Endothelial cell of umbilical vein (primary cell): ENCODE measurements at regions not wholly inside any gene's neighbourhood (a gene's known extent, or its start where the extent isn't known, plus 50 kb on each side); places are given as distances from the start of the nearest gene placed in this dataset.

ENCODE experiments used
- BruUV-seq: library from RNA; stranded (reverse); fragments of 400-500 nt; replicated peaks from 2 replicates; lab custom pipeline; 2021; lab: Mats Ljungman, UMichigan
- CTCF ChIA-PET: fragments of 300-600, 350-600 bp; sonication (Branson Sonifier 250); formaldehyde crosslinking; loops from one replicate; lab custom pipeline; 2021; ENCODE audit warnings: antibody characterized with exemption, inconsistent platforms; lab: Charles Lee
- POLR2A ChIA-PET: fragments of 300-600, 350-600 bp; sonication (Branson Sonifier 250); formaldehyde crosslinking; loops from one replicate; lab custom pipeline; 2021; ENCODE audit warnings: antibody characterized with exemption, inconsistent platforms; lab: Charles Lee
- DNase-seq: peaks from one replicate; pipeline ENCODE4 v3.0.0-alpha.2; 2011; ENCODE audit warnings: low read depth, low spot score
- FAIRE-seq: peaks from 2 replicates; lab custom pipeline; 2011; peaks lifted over from hg19 to GRCh38; lab: Jason Lieb, UNC
- H2AFZ ChIP-seq: 2 replicates; pipeline ENCODE4 v1.6.0; 2012; ENCODE audit warnings: low read depth, low read length, control low read depth, inconsistent platforms
- H3K27ac ChIP-seq: 2 replicates; pipeline ENCODE4 v1.5.1; 2011; ENCODE audit warnings: low read depth, mild to moderate bottlenecking, control low read depth, low read length, moderate library complexity; ENCODE audit not compliant: insufficient read depth
- H3K27me3 ChIP-seq, 2 experiments: 2 replicates each; pipeline versions ENCODE4 v1.6.0 to v1.6.1; 2011; ENCODE audit warnings: low read length in 2 of 2, mixed read lengths in 1 of 2; ENCODE audit not compliant: control insufficient read depth in 2 of 2, insufficient read depth in 2 of 2
- H3K36me3 ChIP-seq, 2 experiments: 2 replicates in 1 of 2; 3 replicates in 1 of 2; pipeline ENCODE4 v1.5.1; 2011; ENCODE audit warnings: low read length in 2 of 2, mild to moderate bottlenecking in 1 of 2, moderate library complexity in 1 of 2; ENCODE audit not compliant: control insufficient read depth in 2 of 2, insufficient read depth in 2 of 2; ENCODE audit errors: extremely low read depth in 1 of 2
- H3K4me1 ChIP-seq: 3 replicates; pipeline ENCODE4 v1.5.1; 2011; ENCODE audit warnings: mild to moderate bottlenecking, low read length; ENCODE audit not compliant: control insufficient read depth, insufficient read depth; ENCODE audit errors: extremely low read depth
- H3K4me2 ChIP-seq: 2 replicates; pipeline ENCODE4 v1.6.1; 2011; ENCODE audit warnings: low read length, control low read depth, mixed read lengths; ENCODE audit not compliant: insufficient read depth
- H3K4me3 ChIP-seq, 3 experiments: fragments of 200-600 bp in 1 of 3; sonication (generic), shearing (Covaris generic) in 1 of 3; replicated peaks in 1 of 3; 2 replicates each; pipeline ENCODE4 v1.5.1; 2011 to 2016; ENCODE audit warnings: control low read depth in 3 of 3, low read length in 3 of 3, mild to moderate bottlenecking in 2 of 3, inconsistent platforms in 1 of 3, low read depth in 1 of 3, moderate library complexity in 1 of 3; ENCODE audit not compliant: insufficient read depth in 1 of 3
- H3K79me2 ChIP-seq: 2 replicates; pipeline ENCODE4 v1.6.0; 2012; ENCODE audit warnings: low read length, inconsistent platforms; ENCODE audit not compliant: control insufficient read depth, insufficient read depth
- H3K9ac ChIP-seq: replicated peaks from 2 replicates; pipeline ENCODE3; 2011; ENCODE audit warnings: low read length, control low read depth; ENCODE audit not compliant: insufficient read depth; ENCODE audit errors: extremely low read depth
- H3K9me1 ChIP-seq: replicated peaks from 3 replicates; pipeline ENCODE4 v1.6.0; 2011; ENCODE audit warnings: mild to moderate bottlenecking, low read length; ENCODE audit not compliant: control insufficient read depth, insufficient read depth; ENCODE audit errors: extremely low read depth
- H3K9me3 ChIP-seq: replicated peaks from 2 replicates; pipeline ENCODE4 v1.5.1; 2012; ENCODE audit warnings: low read length, inconsistent platforms; ENCODE audit not compliant: control insufficient read depth, insufficient read depth
- H4K20me1 ChIP-seq: replicated peaks from 2 replicates; pipeline ENCODE3; 2011; ENCODE audit warnings: mild to moderate bottlenecking, low read length; ENCODE audit not compliant: control insufficient read depth, insufficient read depth; ENCODE audit errors: extremely low read depth
- EZH2 ChIP-seq: IDR thresholded peaks from 2 replicates; pipeline ENCODE4 v1.6.1; 2012; ENCODE audit warnings: borderline replicate concordance, low read depth, mild to moderate bottlenecking, moderate library complexity, low read length, inconsistent platforms; ENCODE audit not compliant: severe bottlenecking
- FOS ChIP-seq: IDR thresholded peaks from 2 replicates; pipeline ENCODE4 v1.6.1; 2011; ENCODE audit warnings: mild to moderate bottlenecking, low read length, moderate library complexity, borderline replicate concordance; ENCODE audit not compliant: insufficient read depth
- GATA2 ChIP-seq: IDR thresholded peaks from 2 replicates; pipeline ENCODE4 v1.7.0; 2011; ENCODE audit warnings: low read depth, mild to moderate bottlenecking, moderate library complexity, mixed read lengths, low read length; ENCODE audit not compliant: insufficient read length, insufficient read depth
- JUN ChIP-seq: IDR thresholded peaks from 2 replicates; pipeline ENCODE4 v1.6.1; 2011; ENCODE audit warnings: borderline replicate concordance, low read depth; ENCODE audit not compliant: insufficient read length, insufficient read depth
- MYC ChIP-seq: IDR thresholded peaks from one replicate; pipeline ENCODE4 v1.6.1; 2011; ENCODE audit warnings: mild to moderate bottlenecking, low read depth, low read length
- POLR2A ChIP-seq: IDR thresholded peaks from 2 replicates; pipeline ENCODE4 v1.6.1; 2012; ENCODE audit warnings: low read depth, mild to moderate bottlenecking, control low read depth, low read length
- POLR2AphosphoS5 ChIP-seq: IDR thresholded peaks from 2 replicates; pipeline ENCODE4 v1.6.1; 2012; ENCODE audit warnings: low read depth, mild to moderate bottlenecking, control low read depth, low read length, moderate library complexity; ENCODE audit not compliant: insufficient read depth
- dilution Hi-C: fragments of 300-500 bp; cut with MboI; formaldehyde crosslinking; loops from one replicate; pipeline ENCODE4 v1.15.0; 2019; ENCODE audit warnings: low sequenced_read_pairs; ENCODE audit not compliant: extremely low pct_ligation_motif_present
- intact Hi-C: fragments of 100-400 bp; cut with micrococcal nuclease; formaldehyde crosslinking; loops from one replicate; pipeline ENCODE4 v1.10.0; 2022
- TF ChIP-seq, protein P1 (sequence below), 2 donors: IDR thresholded peaks; 1 replicate in 1 of 2; 2 replicates in 1 of 2; pipeline ENCODE4 v1.5.1; 2011; ENCODE audit warnings: low read length in 2 of 2, mild to moderate bottlenecking in 2 of 2, moderate library complexity in 2 of 2, control low read depth in 1 of 2, inconsistent platforms in 1 of 2, low read depth in 1 of 2; ENCODE audit not compliant: insufficient read depth in 1 of 2; ENCODE audit errors: extremely low read depth in 1 of 2
- TF ChIP-seq, protein P2 (sequence below): IDR thresholded peaks from 2 replicates; pipeline ENCODE4 v1.6.1; 2011; ENCODE audit not compliant: insufficient read depth, insufficient read length

DNA sequence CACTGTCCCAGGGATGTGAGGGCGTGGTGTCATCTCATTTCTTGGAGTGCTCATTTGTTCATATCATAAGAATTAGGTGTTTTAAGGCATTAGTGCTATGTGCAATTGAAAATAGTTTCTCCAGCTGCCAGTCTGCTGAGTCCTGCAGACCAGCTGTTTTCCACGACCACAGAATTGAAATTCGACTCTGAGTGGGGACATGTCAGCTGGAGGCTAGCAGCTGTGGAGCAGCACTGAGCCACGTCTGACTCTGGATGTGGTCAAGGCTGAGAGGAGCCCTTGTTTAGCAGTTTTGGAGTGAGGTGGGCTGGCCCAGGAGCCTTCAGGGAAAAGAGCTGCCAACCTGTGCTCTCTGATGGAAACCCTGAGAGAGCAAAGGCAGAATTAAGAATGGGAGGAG lies 156.3 kb upstream of the GRB10 start:
- Histone ChIP-seq H3K4me3 (no peak overlapping the region), H3K36me3 (no peaks in the 10 kb centered on the region), H3K9me1 (no peaks in the 10 kb centered on the region), H2AFZ (no peak overlapping the region), H3K4me1 (no peaks in the 10 kb centered on the region), H3K27me3 (peaks cover 0 to 2% of the 10 kb centered on the region in 2 experiments), H3K27ac (no peak overlapping the region), H4K20me1 (no peaks in the 10 kb centered on the region), H3K9me3 (no peaks in the 10 kb centered on the region), H3K4me2 (no peak overlapping the region), H3K79me2 (no peaks in the 10 kb centered on the region), H3K9ac (no peak overlapping the region)
- ChIA-PET CTCF (interaction anchor here (1.1 kb wide), 1 partner anchor 201 kb away, joined by 3 read pairs; no protein-coding TSS in a partner anchor), POLR2A (no interaction called here)
- TF ChIP-seq GATA2, result no peak
- no peak for TF ChIP-seq MYC
- TF ChIP-seq, protein P1, sequence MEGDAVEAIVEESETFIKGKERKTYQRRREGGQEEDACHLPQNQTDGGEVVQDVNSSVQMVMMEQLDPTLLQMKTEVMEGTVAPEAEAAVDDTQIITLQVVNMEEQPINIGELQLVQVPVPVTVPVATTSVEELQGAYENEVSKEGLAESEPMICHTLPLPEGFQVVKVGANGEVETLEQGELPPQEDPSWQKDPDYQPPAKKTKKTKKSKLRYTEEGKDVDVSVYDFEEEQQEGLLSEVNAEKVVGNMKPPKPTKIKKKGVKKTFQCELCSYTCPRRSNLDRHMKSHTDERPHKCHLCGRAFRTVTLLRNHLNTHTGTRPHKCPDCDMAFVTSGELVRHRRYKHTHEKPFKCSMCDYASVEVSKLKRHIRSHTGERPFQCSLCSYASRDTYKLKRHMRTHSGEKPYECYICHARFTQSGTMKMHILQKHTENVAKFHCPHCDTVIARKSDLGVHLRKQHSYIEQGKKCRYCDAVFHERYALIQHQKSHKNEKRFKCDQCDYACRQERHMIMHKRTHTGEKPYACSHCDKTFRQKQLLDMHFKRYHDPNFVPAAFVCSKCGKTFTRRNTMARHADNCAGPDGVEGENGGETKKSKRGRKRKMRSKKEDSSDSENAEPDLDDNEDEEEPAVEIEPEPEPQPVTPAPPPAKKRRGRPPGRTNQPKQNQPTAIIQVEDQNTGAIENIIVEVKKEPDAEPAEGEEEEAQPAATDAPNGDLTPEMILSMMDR (IDR thresholded peaks at IDR 0.05; ENCODE audit: extremely low read depth in 1 of 2, insufficient read depth in 1 of 2, low read depth in 1 of 2, low read length in 2 of 2), result no peak
- TF ChIP-seq JUN, result no peak
- TF ChIP-seq, protein P2, sequence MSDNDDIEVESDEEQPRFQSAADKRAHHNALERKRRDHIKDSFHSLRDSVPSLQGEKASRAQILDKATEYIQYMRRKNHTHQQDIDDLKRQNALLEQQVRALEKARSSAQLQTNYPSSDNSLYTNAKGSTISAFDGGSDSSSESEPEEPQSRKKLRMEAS, result no peak
- TF ChIP-seq POLR2AphosphoS5, result no peak
- no peak for TF ChIP-seq FOS
- no peak for TF ChIP-seq EZH2
- no peak for TF ChIP-seq POLR2A
- DNase-seq (no peak), FAIRE-seq (no peak)
- dilution Hi-C loops (no loop called here), intact Hi-C loops (no loop called here)
- BruUV-seq, result no TSS peak
